GM19324 (cell line): ENCODE measurements at regions not wholly inside any gene's neighbourhood (a gene's known extent, or its start where the extent isn't known, plus 50 kb on each side); places are given as distances from the start of the nearest gene placed in this dataset.

ENCODE experiments used
- ATAC-seq: cut with Tn5 transposase; IDR thresholded peaks from one replicate; pipeline ENCODE4 v1.9.1; 2021; ENCODE audit warnings: mild to moderate bottlenecking, moderate library complexity; ENCODE audit not compliant: unreplicated experiment, low FRiP score

- no peak for ATAC-seq
These were observed 69.7 kb upstream of the LY86 start for GRCh38 chr6:6518631-6519427.

GRCh38 chr6:6521961-6522482, 66.5 kb upstream of the LY86 start:
- ATAC-seq = no peak

GRCh38 chr6:6522709-6523108, 65.8 kb upstream of the LY86 start:
- no peak for ATAC-seq

DNA sequence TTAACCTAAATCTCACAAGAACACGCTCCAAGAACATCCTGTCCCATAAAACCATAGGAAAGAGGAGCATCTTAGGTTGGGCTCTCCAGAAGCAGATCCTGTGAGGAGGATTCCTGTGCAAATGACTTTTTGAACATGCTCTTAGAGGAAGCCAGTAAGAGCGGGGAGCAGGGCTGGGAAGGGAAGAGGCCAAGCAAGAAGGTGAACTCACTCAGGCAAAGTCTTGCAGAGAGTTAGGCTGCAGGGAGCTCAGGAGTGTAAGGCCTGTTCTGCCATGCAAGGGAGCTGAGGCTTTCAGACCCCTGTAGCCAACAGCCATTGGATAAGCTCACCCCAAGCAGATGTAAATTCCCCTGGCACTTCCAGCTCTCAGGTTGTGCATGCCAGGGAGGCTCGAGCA, 63.6 kb upstream of the LY86 start:
- ATAC-seq = no peak

DNA sequence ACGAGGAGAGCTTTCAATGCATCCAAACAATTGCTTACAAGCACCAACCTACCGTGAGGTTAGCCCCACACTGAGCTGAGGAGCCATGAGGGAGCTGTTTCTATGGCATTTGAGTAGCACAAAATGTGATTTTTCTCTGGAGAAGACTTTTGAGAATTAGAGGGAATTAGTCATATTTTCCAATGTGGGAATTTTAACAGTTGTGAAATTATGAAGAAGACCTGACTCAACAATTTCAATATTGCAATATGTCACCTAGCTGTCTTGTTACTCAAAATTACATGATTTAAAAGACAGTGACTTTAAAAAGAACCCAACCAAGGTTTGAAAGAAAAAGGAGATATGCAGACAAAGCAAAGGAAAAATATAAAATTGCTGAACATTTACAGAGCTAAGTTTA, 62.6 kb upstream of the LY86 start:
- ATAC-seq = no peak

DNA sequence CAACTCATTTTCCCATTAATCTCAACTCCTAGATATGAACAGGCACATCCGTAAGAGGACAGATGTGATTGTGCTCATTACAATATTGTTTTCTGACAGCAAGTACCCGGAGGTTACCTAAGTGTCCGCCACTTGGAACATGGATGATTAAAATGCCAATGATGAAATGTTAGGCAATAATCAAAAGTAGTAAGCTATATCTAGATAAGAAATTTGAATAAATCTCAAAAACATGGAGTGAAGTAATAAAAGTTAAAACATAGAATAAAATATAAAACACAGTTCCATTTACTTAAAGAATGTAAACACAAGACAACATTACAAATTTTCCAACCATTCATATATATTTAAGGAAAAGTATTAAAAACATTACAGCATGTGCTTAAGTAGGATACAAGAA, 59.2 kb upstream of the LY86 start:
- ATAC-seq = no peak

GRCh38 chr6:6533176-6533575, 55.3 kb upstream of the LY86 start:
- ATAC-seq = no peak

- no peak for ATAC-seq
These were observed 54.1 kb upstream of the LY86 start for GRCh38 chr6:6534399-6534798.

DNA sequence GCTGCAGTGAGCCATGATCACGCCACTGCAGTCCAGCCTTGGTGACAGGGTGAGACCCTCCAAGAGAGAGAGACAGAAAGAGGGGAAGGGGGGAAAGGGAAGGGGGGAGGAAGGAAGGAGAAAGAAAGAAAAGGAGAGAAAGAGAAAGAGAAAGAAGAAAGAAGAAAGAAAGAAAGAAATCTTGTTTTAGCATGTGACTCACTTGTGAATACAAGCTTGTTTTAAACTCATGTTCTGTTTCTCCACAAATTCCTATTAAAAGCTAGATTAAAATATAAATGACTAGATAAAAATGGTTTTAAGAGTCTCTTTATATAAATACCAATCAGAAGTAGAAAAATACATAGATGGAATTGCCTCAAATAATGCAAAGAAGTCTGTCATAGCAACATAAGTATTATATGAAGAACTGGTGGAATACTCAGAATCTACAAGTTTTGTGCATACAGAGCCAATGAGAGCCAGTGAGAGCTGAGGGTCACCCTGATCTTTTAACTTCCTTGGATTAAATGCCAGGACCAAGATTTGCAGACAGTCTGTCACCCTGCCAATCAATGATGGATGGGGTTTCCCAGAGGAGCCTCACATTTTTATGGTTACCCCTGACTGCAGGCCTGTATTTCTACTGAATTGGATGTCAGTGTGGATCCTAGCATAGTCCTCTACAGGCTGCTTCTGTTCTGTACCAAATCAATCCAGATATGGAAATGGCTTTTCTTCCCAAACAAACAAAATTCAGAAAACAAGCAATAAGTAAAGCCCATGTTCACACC, 50.8 kb upstream of the LY86 start:
- no peak for ATAC-seq

GRCh38 chr6:6538261-6538660, 50.3 kb upstream of the LY86 start:
- ATAC-seq = no peak
